NCI-H2029 treated with DMSO at 0.1 percent for 48 hours (cell line): ENCODE measurements at regions not wholly inside any gene's neighbourhood (a gene's known extent, or its start where the extent isn't known, plus 50 kb on each side); places are given as distances from the start of the nearest gene placed in this dataset.
"Not testable (repeated sequence)": the region's sequence is repeated elsewhere in the genome, so short reads cannot be mapped to it uniquely, and the experiment has no call there.

Experiments
- DNase-seq: peaks from one replicate; lab custom pipeline; 2025; lab: John Stamatoyannopoulos, UW

GRCh38 chr6:105726902-105727655, 324.2 kb upstream of the PREP start:
- DNase-seq, result no peak

DNA sequence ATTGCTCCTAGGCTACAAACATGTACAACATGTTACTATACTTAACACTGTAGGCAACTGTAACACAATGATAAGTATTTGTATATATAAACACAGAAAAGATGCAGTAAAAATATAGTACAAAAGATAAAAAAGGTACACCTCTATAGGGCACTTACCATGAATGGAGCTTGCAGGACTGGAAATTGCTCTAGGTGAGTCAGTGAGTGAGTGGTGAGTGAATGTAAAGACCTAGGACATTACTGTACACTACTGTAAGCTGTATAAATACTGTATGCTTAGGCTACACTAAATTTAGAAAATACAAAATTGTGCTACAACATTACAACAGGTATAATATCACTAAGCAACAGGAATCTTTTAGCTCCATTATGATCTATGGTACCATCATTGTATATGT, 312.0 kb upstream of the PREP start:
- DNase-seq, result no peak

DNA sequence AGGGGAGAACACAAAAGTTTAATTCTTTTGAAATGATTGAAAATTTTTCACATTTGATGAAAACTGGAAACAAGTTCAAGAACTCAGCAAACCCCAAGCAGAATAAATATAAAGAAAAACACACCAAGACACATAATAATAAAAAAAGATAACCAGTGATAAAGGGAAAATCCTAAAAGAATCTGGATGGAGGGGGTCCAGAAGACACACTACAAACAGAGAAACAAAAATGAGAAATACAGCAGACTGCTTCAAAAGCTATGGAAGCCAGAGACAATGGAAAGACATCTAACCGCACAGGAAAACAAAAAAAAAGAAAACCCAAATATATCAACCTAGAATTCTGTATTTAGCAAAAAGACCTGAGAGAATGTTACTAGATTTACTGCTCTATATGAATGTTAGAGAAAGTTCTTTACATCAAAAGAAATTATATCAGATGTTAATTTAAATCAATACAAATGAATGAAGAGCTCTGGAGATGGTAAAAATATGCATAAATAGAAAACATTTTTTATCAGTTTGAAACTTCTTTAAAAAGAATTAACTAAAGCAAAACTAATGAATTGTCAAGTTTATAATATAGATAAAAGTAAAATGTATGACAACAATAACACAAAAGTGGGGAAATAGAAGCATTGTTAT, 310.7 kb upstream of the PREP start:
- no peak for DNase-seq

DNA sequence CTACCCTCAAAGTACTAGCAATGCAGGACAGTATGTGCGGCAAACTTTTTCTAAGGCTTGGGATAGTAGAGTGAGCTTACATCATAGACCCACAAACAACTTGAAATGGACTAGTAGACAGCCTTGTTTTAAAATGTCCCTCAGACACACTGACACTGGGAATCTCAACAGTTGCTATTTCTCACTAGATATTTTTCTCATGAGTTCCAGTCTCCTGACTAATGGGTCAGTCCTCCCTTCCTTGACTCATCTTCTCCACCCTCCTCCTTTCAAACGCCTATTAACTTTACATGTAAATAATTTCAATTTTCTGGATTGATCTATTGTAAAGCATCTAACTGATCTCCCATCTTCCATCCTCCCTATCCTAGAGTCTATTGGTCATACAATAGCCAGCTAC, 308.3 kb upstream of the PREP start:
- DNase-seq, result no peak

- no peak for DNase-seq
Measured at GRCh38 chr6:105705608-105706007, 302.7 kb upstream of the PREP start.

DNA sequence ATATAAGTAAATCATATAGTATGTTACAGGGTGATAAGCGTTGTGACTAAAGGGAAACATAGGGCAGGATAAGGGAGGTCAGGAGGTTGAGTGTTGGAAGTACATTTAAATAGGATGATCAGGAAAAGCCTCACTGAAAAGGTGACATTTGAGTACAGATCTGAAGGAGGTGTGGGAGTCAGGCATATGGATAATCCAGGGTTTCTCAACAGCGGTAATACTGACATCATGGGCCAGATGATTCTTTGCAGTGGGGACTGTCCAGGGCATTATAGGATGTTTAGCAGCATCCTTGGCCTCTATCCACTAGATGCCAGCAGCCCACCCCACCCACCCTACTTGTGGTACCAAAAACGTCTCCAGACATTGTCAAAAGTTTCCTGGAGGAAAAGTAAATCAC, 292.6 kb upstream of the PREP start:
- peak; percentile 14 for DNase-seq

DNA sequence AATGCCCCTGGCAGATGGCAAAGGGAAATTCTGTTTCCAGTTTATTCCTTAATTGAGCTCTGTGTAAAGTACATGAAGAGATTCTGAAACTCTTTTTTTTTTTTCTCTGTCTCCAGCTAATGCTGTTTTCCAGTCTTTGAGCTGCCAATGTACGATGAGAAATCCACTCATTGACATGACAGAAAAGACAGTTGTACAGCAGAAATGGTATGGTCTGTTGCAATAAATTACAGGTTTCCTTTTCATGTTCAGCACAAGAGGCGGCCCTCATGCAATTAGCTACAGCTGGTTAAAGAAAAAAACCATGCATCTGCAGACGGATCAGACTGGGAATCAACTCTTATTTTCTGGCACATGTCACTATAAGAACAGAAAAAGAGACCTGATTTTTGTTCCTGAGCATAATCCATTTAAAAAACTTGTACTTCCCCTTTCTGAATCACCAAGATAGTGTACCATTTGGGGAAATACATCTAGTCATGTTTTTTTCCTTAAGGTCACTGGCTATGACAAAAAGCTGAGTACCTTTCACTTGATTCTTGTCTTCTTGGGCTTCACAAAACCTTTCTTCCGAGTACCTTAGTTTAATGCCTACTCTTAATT, 289.8 kb upstream of the PREP start:
- DNase-seq, result no peak

DNA sequence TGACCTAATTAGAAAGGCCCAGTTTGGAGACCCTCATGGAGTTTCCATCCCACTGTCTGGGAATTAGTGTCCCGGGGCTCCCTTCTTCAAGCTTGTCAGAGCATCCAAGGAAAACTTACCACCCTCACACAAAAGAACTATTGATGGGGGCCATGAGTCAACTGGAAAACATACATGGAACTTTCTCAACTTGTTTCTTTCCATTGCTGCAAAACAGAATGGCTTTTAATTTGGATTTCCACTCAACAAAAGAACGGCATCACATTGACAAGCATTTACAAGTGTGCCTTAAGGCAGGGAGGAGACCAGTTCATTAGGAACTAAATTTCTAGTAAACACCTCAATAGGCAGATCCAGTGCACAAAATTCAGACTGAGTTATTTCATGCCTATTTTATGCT, 289.1 kb upstream of the PREP start:
- DNase-seq, result no peak

GRCh38 chr6:105691081-105691480, 288.2 kb upstream of the PREP start:
- no peak for DNase-seq

GRCh38 chr6:105688573-105688972, 285.7 kb upstream of the PREP start:
- DNase-seq, result no peak

- not testable (repeated sequence) for DNase-seq
Measured at GRCh38 chr6:105686793-105687192, 283.9 kb upstream of the PREP start.

DNA sequence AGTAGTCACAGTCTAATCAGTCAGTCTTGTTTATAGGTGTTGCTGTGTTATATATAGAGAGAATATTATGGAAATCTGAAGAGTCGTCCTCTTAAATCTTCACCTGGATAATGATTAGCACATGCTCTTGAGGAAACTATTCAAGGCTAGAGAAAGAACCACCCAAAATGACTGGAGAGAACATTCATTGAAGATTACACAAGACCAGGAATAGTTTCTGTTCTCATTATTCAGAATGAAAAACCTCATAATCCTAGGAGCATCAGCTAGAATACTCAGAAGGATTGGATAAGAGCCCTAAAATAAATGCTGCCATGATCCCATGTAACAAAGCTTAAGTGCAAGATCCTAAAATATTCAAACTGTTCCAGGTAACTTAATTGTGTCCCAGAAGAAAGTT, 278.2 kb upstream of the PREP start:
- no peak for DNase-seq

DNA sequence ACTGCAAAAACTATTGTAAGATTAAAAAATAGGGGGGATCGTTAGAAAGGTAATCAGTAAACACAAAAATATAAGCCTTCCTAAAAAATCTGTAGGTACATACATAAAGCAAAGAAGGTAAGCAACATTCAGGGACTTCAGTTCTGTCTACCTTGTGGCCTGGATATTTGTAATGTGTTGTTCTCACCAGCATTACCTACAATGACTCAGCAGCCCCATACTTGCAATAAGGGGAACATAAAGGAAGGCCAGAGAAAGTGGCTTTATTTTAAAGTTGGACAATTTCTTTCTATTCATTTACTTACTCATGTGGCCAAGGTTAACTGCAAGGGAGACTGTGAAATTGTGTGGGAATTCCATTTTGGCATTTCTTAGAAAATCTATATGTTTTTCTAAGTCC, 277.2 kb upstream of the PREP start:
- DNase-seq, result no peak

GRCh38 chr6:105678516-105678915, 275.6 kb upstream of the PREP start:
- no peak for DNase-seq

DNA sequence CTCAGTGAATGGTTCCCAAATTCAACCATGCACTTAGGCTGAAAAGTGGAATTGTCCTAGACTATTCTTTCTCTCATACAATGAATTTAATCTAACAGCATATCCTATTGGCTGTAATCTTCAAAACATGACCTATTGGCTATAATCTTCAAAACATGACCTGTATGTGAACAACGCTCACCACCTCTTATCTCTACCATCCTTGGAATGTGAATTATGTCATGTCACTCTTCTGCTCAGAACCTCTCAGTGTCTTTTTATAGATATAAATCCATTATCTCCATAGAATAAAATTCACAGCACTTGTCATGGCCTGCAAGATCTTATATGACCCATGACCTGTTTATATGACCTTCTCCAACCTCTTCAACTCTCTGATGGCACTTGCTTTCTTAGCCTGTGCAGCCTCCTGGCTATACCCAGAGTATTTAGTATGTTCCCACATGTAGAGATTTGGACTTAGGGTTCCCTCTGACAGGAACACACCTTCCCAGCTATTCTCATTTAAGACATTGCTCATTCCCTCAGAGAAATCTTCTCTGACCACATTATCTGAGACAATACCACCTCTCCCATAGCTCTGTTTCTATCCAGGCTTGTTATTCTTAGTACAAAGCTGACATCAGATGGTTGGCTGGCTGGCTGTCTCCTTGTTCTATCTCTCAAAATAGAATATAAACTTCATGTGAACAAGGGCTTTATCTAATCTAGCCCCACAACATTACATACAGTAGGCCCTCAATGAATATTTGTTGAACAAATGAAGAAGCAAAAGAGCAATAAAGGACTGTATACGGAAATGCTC, 275.0 kb upstream of the PREP start:
- no peak for DNase-seq

- DNase-seq, result no peak
Measured at GRCh38 chr6:105676857-105677256, 274.0 kb upstream of the PREP start.

- peak; percentile 81 for DNase-seq
Measured at GRCh38 chr6:105675715-105676397, 273.0 kb upstream of the PREP start.

DNA sequence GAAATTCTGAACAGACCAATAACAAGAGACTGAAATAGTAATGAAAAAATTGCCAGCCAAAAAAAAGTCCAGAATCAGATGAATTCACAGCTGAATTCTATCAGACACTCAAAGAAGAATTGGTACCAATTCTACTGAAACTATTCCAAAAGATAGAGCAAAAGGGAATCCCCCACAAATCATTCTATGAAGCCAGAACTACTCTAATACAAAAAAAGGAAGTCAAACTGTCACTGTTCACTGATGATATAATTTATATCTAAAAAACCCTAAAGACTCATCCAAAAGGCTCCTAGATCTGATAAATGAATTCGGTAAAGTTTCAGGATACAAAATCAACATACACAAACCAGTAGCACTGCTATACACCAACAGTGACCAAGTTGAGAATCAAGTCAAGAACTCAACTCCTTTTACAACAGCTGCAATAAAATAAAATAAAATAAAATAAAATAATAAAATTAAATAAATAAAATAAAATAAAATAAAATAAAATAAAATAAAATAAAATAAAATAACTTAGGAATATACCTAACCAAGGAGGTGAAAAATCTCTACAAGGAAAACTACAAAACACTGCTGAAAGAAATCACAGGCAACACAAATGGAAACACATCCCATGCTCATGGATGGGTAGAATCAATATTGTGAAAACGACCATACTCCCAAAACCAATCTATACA, 270.1 kb upstream of the PREP start:
- not testable (repeated sequence) for DNase-seq

DNA sequence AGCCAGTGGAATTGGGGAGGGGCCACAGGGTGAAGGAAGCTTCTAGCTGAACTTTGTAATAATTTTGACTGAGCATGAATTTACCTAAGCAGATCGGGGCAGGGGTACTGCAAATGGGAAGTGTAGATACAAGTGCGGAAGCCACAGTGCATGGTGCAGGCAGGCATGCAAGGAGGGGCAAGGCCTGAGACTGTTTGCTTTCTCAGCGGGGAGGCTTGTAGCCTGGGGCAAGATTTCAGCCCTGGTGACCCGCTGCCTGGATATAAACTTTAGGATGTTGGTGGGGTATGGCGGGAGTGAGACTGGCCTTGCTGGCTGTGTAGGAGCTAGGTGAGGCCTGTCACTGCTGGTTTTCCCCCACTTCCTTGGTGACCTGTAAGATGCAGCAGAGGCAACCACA, 266.4 kb upstream of the PREP start:
- no peak for DNase-seq

- DNase-seq, result peak; percentile 31
Measured at GRCh38 chr6:105667056-105667455, 264.2 kb upstream of the PREP start.

GRCh38 chr6:105664931-105665330, 262.0 kb upstream of the PREP start:
- no peak for DNase-seq
